ENCODE measurements at regions not wholly inside any gene's neighbourhood (a gene's known extent, or its start where the extent isn't known, plus 50 kb on each side); places are given as distances from the start of the nearest gene placed in this dataset.

GRCh38 chr2:58788402-58788801 lies 547.3 kb upstream of the FANCL start:
- TF ChIP-seq CTCF (IDR thresholded peaks at IDR 0.05; ENCODE audit: low read depth, low read length, missing control alignments) = no peak
- no peak overlapping the region for H3K4me3 ChIP-seq (ENCODE audit: low read depth, low read length)
- DNase-seq (ENCODE audit: low read depth) = no peak

- DNase-seq (ENCODE audit: low read depth) = no peak
- H3K4me3 ChIP-seq (ENCODE audit: low read depth, low read length) = no peak overlapping the region
- TF ChIP-seq CTCF (IDR thresholded peaks at IDR 0.05; ENCODE audit: low read depth, low read length, missing control alignments) = no peak
Measured at GRCh38 chr2:58770846-58771245, 529.7 kb upstream of the FANCL start.

GRCh38 chr2:58769864-58770234 lies 528.7 kb upstream of the FANCL start:
- TF ChIP-seq CTCF (IDR thresholded peaks at IDR 0.05; ENCODE audit: low read depth, low read length, missing control alignments) = no peak
- DNase-seq (ENCODE audit: low read depth) = no peak

GRCh38 chr2:58769111-58769863 lies 528.2 kb upstream of the FANCL start:
- no peak for TF ChIP-seq CTCF (IDR thresholded peaks at IDR 0.05; ENCODE audit: low read depth, low read length, missing control alignments)
- DNase-seq (ENCODE audit: low read depth) = no peak
- H3K4me3 ChIP-seq (ENCODE audit: low read depth, low read length) = no peak overlapping the region

More at GRCh38 chr2:58769864-58770234, 528.7 kb upstream of the FANCL start:
- no peak overlapping the region for H3K4me3 ChIP-seq (ENCODE audit: low read depth, low read length)

- no peak overlapping the region for H3K4me3 ChIP-seq (ENCODE audit: low read depth, low read length)
- DNase-seq (ENCODE audit: low read depth) = no peak
- no peak for TF ChIP-seq CTCF (IDR thresholded peaks at IDR 0.05; ENCODE audit: low read depth, low read length, missing control alignments)
Measured at GRCh38 chr2:58768715-58769080, 527.6 kb upstream of the FANCL start.

- DNase-seq (ENCODE audit: low read depth) = no peak
- no peak overlapping the region for H3K4me3 ChIP-seq (ENCODE audit: low read depth, low read length)
- no peak for TF ChIP-seq CTCF (IDR thresholded peaks at IDR 0.05; ENCODE audit: low read depth, low read length, missing control alignments)
Measured at GRCh38 chr2:58767828-58768714, 526.9 kb upstream of the FANCL start.
